ENCODE measurements at regions not wholly inside any gene's neighbourhood (a gene's known extent, or its start where the extent isn't known, plus 50 kb on each side); places are given as distances from the start of the nearest gene placed in this dataset.

GRCh38 chr9:115360122-115360521 lies 242.2 kb upstream of the TNC start:
- no peak for TF ChIP-seq RELA (CRISPR knock-in tag; IDR thresholded peaks at IDR 0.05; ENCODE audit: borderline replicate concordance)
- TF ChIP-seq ATF2 (CRISPR knock-in tag; IDR thresholded peaks at IDR 0.05; ENCODE audit: borderline replicate concordance, low read depth) = no peak
- no peak for TF ChIP-seq MAX (CRISPR knock-in tag; IDR thresholded peaks at IDR 0.05)
- no peak for TF ChIP-seq CTCF (IDR thresholded peaks at IDR 0.05)
- no peak for TF ChIP-seq NR3C1 (CRISPR knock-in tag; conservative IDR thresholded peaks at IDR 0.05; ENCODE audit: low read depth)
- TF ChIP-seq JUN (CRISPR knock-in tag; IDR thresholded peaks at IDR 0.05) = no peak
- TF ChIP-seq ATF1 (CRISPR knock-in tag; IDR thresholded peaks at IDR 0.05) = no peak
- no peak for TF ChIP-seq ATF3 (CRISPR knock-in tag; conservative IDR thresholded peaks at IDR 0.05)
